GM12874 (cell line): ENCODE measurements at regions not wholly inside any gene's neighbourhood (a gene's known extent, or its start where the extent isn't known, plus 50 kb on each side); places are given as distances from the start of the nearest gene placed in this dataset.

ENCODE experiments used
- TF ChIP-seq, protein P1 (sequence below): IDR thresholded peaks from 2 replicates; pipeline ENCODE4 v1.5.1; 2011; ENCODE audit warnings: low read depth, mild to moderate bottlenecking, control low read depth, low read length, moderate library complexity; ENCODE audit not compliant: insufficient read depth

DNA sequence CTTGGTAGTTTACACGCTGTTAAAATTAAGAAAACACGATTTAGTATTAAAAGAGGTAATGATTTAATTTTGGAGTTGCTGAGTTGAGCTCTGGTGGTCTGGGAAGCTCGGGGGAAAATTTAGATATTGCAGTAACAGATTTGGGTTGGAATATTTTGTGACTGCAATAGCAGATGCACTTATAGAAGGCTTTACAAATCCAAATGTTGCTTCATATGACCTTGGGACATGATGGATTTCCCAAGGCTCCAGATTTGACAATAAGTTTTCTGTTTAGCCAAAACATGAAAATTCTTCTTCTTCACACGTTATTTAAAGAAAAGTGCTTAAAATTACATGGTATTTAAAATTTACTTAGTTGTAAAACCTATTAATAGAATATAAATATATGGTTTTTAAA lies 302.0 kb downstream of the SPRY1 start:
- TF ChIP-seq, protein P1, sequence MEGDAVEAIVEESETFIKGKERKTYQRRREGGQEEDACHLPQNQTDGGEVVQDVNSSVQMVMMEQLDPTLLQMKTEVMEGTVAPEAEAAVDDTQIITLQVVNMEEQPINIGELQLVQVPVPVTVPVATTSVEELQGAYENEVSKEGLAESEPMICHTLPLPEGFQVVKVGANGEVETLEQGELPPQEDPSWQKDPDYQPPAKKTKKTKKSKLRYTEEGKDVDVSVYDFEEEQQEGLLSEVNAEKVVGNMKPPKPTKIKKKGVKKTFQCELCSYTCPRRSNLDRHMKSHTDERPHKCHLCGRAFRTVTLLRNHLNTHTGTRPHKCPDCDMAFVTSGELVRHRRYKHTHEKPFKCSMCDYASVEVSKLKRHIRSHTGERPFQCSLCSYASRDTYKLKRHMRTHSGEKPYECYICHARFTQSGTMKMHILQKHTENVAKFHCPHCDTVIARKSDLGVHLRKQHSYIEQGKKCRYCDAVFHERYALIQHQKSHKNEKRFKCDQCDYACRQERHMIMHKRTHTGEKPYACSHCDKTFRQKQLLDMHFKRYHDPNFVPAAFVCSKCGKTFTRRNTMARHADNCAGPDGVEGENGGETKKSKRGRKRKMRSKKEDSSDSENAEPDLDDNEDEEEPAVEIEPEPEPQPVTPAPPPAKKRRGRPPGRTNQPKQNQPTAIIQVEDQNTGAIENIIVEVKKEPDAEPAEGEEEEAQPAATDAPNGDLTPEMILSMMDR, result no peak

DNA sequence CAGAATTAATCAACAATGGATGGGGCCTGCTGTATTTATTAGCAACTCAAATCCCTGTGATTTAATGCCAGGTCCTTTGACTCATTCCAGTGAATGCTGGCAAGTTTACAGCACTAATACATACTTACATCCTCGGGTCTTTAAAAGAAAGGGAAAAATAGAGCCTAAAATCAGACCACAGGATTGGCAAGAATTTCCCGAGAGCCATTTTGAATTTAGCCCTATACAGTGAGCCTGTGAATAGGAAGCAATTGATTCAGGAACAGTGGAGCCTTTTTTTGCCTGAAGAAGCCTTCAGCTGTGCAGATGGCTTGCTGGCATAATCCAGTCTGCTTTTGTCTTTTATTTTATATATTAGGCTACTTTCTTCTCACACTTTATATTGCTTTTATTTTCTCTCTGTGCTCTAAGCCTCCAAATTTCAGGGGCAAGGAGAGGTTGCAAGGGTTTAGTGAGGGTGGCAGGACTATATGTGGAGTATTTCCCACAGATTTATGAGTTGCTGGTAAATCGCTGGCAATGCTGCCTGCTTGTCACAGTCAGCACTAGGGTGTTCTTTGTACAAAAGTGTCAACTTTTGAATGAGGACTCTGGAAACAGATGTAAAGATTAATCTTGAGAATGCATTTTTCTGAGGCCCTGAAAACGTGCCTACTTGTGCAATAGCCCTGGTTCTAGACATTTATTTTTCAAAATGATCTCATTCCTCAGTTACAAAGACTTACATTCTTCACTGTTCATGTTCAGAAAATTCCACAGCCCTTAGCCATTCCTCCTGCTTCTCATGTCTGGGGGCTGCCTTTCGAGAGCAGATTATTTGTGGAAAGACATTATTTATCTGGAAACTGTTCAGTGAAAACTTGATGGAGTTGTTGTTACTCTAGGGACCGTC lies 303.5 kb downstream of the SPRY1 start:
- TF ChIP-seq, protein P1, result no peak

DNA sequence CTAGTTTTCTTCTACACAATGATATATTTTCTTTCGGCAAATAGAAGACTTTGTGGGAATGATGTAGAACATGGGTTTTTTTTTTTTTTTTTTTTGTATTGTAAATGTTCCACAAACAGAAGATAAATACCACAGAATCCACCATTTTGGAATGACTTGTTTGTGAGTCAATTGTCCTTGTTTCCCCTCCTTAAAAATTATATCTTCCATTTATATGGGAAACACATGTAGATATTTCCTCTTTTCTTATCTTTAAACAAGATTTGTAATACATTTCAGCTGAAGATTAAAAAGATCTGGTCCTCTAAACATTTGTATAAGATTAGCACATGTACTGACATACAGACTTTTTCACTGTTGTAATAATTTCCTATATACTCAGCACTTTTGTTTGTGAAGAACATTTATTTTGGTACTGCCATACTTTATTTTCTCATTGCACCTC lies 304.6 kb downstream of the SPRY1 start:
- TF ChIP-seq, protein P1, result no peak

DNA sequence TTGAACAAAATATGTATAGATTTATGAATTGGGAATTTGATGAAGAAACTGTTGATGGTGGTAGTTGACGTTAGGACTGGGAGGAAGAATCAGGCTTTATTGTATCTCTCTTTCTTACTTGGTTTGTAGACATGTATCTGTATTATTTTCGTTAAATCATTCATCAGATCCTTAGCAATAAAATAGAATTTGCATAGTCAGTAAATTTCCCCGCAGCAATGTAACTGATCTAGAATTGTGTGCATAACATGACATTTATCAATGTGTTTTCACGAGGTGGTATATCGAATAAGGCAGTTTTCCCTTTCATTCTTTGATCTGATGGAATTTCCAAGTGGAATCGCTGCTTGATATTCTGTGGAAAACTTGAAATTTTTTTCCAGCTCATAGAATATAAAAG lies 308.8 kb downstream of the SPRY1 start:
- TF ChIP-seq, protein P1, result no peak

DNA sequence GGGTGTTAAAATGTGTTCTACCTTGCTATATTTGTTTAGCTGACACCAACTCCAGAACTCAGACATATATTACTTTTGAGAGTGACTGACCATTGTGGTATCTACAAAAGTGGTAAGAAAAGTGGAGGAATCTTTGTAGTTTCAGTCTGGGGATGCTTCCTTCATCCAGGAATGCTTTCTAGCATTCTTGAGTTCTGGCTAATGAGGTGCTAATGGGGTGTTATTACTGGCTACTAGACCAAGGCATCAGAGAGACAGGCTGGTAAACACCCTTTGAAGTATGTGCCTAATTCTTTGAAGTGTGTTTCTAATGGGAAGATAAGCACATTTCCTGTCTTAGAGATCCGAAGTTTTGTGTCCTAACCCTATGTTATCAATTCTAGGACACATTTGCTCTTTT lies 310.4 kb downstream of the SPRY1 start:
- TF ChIP-seq, protein P1, result no peak

DNA sequence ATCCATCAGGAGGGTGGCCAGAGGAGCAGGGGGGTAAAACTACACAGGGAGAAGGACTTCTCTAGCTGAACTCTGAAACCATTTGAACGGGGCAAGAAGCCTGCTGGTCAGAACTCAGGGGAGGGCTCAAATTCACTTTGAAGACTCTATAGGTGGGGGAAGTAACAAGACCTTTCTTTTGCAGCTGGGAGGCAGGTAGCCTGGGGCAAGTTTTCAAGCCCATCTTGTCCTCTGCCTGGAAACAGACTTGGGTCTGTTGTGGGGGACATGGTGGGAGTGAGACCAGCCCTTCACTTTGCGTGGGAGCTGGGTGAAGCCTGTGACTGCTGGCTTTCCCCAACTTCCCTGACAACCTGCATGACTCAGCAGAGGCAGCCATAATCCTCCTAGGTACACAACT lies 312.3 kb downstream of the SPRY1 start:
- TF ChIP-seq, protein P1, result no peak

DNA sequence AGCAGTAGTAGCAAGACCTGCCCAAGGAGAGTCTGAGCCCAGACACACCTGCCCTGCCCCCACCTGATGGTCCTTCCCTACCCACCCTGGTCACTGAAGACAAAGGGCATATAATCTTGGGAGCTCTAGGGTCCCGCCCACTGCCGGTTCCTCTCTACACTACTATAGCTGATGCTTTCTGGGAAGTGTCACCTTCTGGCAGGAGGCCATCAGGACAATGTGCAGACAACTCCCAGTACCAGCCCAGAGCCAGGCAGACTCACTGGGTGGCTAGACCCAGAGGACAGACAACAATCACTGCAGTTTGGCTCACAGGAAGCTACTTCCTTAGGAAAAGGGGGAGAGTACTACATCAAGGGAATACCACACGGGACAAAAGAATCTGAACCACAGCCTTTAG lies 312.7 kb downstream of the SPRY1 start:
- TF ChIP-seq, protein P1, result no peak
